ENCODE measurements at regions not wholly inside any gene's neighbourhood (a gene's known extent, or its start where the extent isn't known, plus 50 kb on each side); places are given as distances from the start of the nearest gene placed in this dataset.

GRCh38 chr10:53422223-53422888 lies 649.8 kb upstream of the MBL2 start:
- H3K4me3 ChIP-seq, result no peak overlapping the region
- WGBS, 5 donors, result 71 to 84% (median 74%) methylated on average over 5 of the region's 5 CpGs
- intact Hi-C loops (cut with DNase I; ENCODE audit: low total_unique reads), result no loop called here
- no peak for DNase-seq
- TF ChIP-seq POLR2A (IDR thresholded peaks at IDR 0.05), result no peak
- TF ChIP-seq CTCF (IDR thresholded peaks at IDR 0.05 in 8 of 11, conservative IDR thresholded peaks at IDR 0.05 in 3 of 11), result no peak
- no peak for TF ChIP-seq POLR2AphosphoS5 (IDR thresholded peaks at IDR 0.05)
- H3K36me3 ChIP-seq, result no peaks in the 10 kb centered on the region
- no peaks in the 10 kb centered on the region for H3K4me1 ChIP-seq
- no peaks in the 10 kb centered on the region for H3K27me3 ChIP-seq (replicated peaks in 1 of 7)
- no peak overlapping the region for H3K27ac ChIP-seq
- H3K9me3 ChIP-seq, result peaks cover 0 to 37% (median 4%) of the 10 kb centered on the region in 8 donors

- H3K36me3 ChIP-seq, result no peaks in the 10 kb centered on the region
- H3K27ac ChIP-seq, result no peak overlapping the region
- H3K9me3 ChIP-seq, result peaks cover 0 to 15% (median 9%) of the 10 kb centered on the region in 8 donors
- no peaks in the 10 kb centered on the region for H3K27me3 ChIP-seq (replicated peaks in 1 of 7)
- no peak overlapping the region for H3K4me3 ChIP-seq
- intact Hi-C loops (cut with DNase I; ENCODE audit: low total_unique reads), result no loop called here
- WGBS, 5 donors, result 80 to 94% (median 89%) methylated on average over 2 of the region's 2 CpGs
- no peak for TF ChIP-seq POLR2A (IDR thresholded peaks at IDR 0.05)
- no peak for TF ChIP-seq CTCF (IDR thresholded peaks at IDR 0.05 in 8 of 11, conservative IDR thresholded peaks at IDR 0.05 in 3 of 11)
- TF ChIP-seq POLR2AphosphoS5 (IDR thresholded peaks at IDR 0.05), result no peak
- H3K4me1 ChIP-seq, result no peaks in the 10 kb centered on the region
- DNase-seq, result no peak
Measured at GRCh38 chr10:53412651-53413050, 640.1 kb upstream of the MBL2 start.

GRCh38 chr10:53406532-53406931 lies 633.9 kb upstream of the MBL2 start:
- intact Hi-C loops (cut with DNase I; ENCODE audit: low total_unique reads), result no loop called here
- Histone ChIP-seq H3K4me1 (no peaks in the 10 kb centered on the region), H3K27ac (no peak overlapping the region), H3K9me3 (peaks cover 0 to 9% (median 0%) of the 10 kb centered on the region in 8 donors), H3K27me3 (replicated peaks in 1 of 7) (no peaks in the 10 kb centered on the region), H3K4me3 (no peak overlapping the region), H3K36me3 (no peaks in the 10 kb centered on the region)
- TF ChIP-seq POLR2A (IDR thresholded peaks at IDR 0.05) (no peak), POLR2AphosphoS5 (IDR thresholded peaks at IDR 0.05) (no peak), CTCF (IDR thresholded peaks at IDR 0.05 in 8 of 11, conservative IDR thresholded peaks at IDR 0.05 in 3 of 11) (no peak)
- no peak for DNase-seq
- 81 to 87% (median 83%) methylated on average over 3 of the region's 3 CpGs for WGBS, 5 donors

GRCh38 chr10:53403688-53404087 lies 631.1 kb upstream of the MBL2 start:
- Histone ChIP-seq H3K36me3 (no peaks in the 10 kb centered on the region), H3K27me3 (replicated peaks in 1 of 7) (no peaks in the 10 kb centered on the region), H3K27ac (no peak overlapping the region), H3K4me3 (no peak overlapping the region), H3K9me3 (peaks cover 0 to 18% (median 0%) of the 10 kb centered on the region in 8 donors), H3K4me1 (no peaks in the 10 kb centered on the region)
- TF ChIP-seq CTCF (IDR thresholded peaks at IDR 0.05 in 8 of 11, conservative IDR thresholded peaks at IDR 0.05 in 3 of 11), result no peak
- no peak for TF ChIP-seq POLR2A (IDR thresholded peaks at IDR 0.05)
- TF ChIP-seq POLR2AphosphoS5 (IDR thresholded peaks at IDR 0.05), result peak in 1 of 3 donors; percentile 65
- peak; percentile 78 for DNase-seq
- intact Hi-C loops (cut with DNase I; ENCODE audit: low total_unique reads), result no loop called here
- WGBS, 5 donors, result 13 to 23% (median 17%) methylated on average over 4 of the region's 4 CpGs
